CD8-positive, alpha-beta memory T cell (primary cell): ENCODE measurements at regions not wholly inside any gene's neighbourhood (a gene's known extent, or its start where the extent isn't known, plus 50 kb on each side); places are given as distances from the start of the nearest gene placed in this dataset.
"Not testable (repeated sequence)": the region's sequence is repeated elsewhere in the genome, so short reads cannot be mapped to it uniquely, and the experiment has no call there.

Experiments used
- CTCF ChIA-PET: fragments of 350-600 bp; sonication (Branson Sonifier 250); formaldehyde crosslinking; loops from one replicate; lab custom pipeline; 2021; ENCODE audit warnings: antibody characterized with exemption; lab: Charles Lee
- POLR2A ChIA-PET: fragments of 350-600 bp; sonication (Branson Sonifier 250); formaldehyde crosslinking; loops from one replicate; lab custom pipeline; 2021; ENCODE audit warnings: antibody characterized with exemption; lab: Charles Lee
- DNase-seq, 5 donors: peaks; one replicate each; pipeline versions ENCODE4 v3.0.0 to v3.0.0-alpha.2; 2020 to 2022; ENCODE audit warnings: mixed read lengths in 1 of 5
- H3K27ac ChIP-seq: one replicate; pipeline ENCODE4 v1.7.0; 2013; ENCODE audit warnings: low read depth, mild to moderate bottlenecking, low read length, moderate library complexity
- H3K27me3 ChIP-seq: 2 replicates; pipeline ENCODE4 v1.7.0; 2013; ENCODE audit warnings: low read length, mild to moderate bottlenecking; ENCODE audit not compliant: insufficient read depth, poor library complexity, severe bottlenecking
- H3K36me3 ChIP-seq: 2 replicates; pipeline ENCODE4 v1.7.0; 2013; ENCODE audit warnings: mild to moderate bottlenecking, low read length, moderate library complexity; ENCODE audit not compliant: insufficient read depth
- H3K4me1 ChIP-seq: 2 replicates; pipeline ENCODE4 v1.7.0; 2013; ENCODE audit warnings: mild to moderate bottlenecking, low read length, moderate library complexity; ENCODE audit not compliant: insufficient read depth
- H3K4me3 ChIP-seq: 2 replicates; pipeline ENCODE4 v1.7.0; 2013; ENCODE audit warnings: mild to moderate bottlenecking, low read length
- H3K9me3 ChIP-seq: 2 replicates; pipeline ENCODE4 v1.7.0; 2013; ENCODE audit warnings: mild to moderate bottlenecking, low read length
- H3K27ac Mint-ChIP-seq, 8 donors: one replicate each; pipeline ENCODE4 v1.8.0; 2020 to 2021; ENCODE audit warnings: mixed read lengths in 8 of 8, mild to moderate bottlenecking in 6 of 8, inconsistent platforms in 3 of 8, moderate library complexity in 3 of 8
- H3K27me3 Mint-ChIP-seq, 2 donors: one replicate each; pipeline ENCODE4 v1.8.0; 2020 to 2021; ENCODE audit warnings: mixed read lengths in 2 of 2, mild to moderate bottlenecking in 1 of 2, moderate library complexity in 1 of 2
- H3K36me3 Mint-ChIP-seq, 3 donors: one replicate each; pipeline ENCODE4 v1.8.0; 2020 to 2021; ENCODE audit warnings: mixed read lengths in 3 of 3, inconsistent platforms in 1 of 3, mild to moderate bottlenecking in 1 of 3
- H3K4me1 Mint-ChIP-seq, 3 donors: one replicate each; pipeline ENCODE4 v1.8.0; 2020 to 2021; ENCODE audit warnings: mixed read lengths in 3 of 3, inconsistent platforms in 1 of 3, mild to moderate bottlenecking in 1 of 3
- H3K4me3 Mint-ChIP-seq, 7 donors: one replicate each; pipeline ENCODE4 v1.8.0; 2020 to 2021; ENCODE audit warnings: mixed read lengths in 7 of 7, mild to moderate bottlenecking in 6 of 7, moderate library complexity in 4 of 7, inconsistent platforms in 2 of 7
- H3K9me3 Mint-ChIP-seq, 5 donors: one replicate each; pipeline ENCODE4 v1.8.0; 2020 to 2022; ENCODE audit warnings: mixed read lengths in 5 of 5, mild to moderate bottlenecking in 3 of 5, moderate library complexity in 2 of 5, inconsistent platforms in 1 of 5

DNA sequence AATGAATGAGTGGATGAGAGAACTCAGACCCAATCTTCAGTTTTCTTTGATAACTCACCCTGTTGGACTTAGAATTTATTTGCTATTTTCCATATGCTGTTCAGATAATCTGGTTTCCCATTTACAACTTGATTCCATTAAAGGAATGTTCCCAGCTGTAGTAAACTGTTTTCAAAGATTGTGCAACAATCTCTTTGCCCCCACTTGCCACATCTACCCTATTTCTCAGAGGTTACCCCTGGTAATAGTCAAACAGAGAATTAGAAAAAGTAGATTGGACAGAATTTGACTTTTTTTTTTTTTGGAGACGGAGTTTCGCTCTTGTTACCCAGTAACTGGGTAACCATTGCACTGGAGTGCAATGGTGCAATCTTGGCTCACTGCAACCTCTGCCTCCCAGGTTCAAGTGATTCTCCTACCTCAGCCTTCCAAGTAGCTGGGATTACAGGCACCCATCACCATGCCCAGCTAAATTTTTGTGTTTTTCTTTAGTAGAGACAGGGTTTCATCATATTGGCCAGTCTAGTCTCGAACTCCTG lies 93.4 kb upstream of the SIX2 start:
- Histone ChIP-seq H3K4me3 (no peak overlapping the region), H3K27me3 (no peaks in the 10 kb centered on the region), H3K9me3 (no peaks in the 10 kb centered on the region), H3K36me3 (no peaks in the 10 kb centered on the region), H3K4me1 (no peaks in the 10 kb centered on the region), H3K27ac (no peak overlapping the region)
- Mint-ChIP-seq H3K27ac (no peak overlapping the region), H3K4me3 (no peak overlapping the region), H3K9me3 (no peaks in the 10 kb centered on the region), H3K27me3 (peaks cover 6 to 26% of the 10 kb centered on the region in 2 donors), H3K36me3 (no peaks in the 10 kb centered on the region), H3K4me1 (no peaks in the 10 kb centered on the region)
- POLR2A ChIA-PET: no interaction called here
- DNase-seq: no peak
- CTCF ChIA-PET: no interaction called here

DNA sequence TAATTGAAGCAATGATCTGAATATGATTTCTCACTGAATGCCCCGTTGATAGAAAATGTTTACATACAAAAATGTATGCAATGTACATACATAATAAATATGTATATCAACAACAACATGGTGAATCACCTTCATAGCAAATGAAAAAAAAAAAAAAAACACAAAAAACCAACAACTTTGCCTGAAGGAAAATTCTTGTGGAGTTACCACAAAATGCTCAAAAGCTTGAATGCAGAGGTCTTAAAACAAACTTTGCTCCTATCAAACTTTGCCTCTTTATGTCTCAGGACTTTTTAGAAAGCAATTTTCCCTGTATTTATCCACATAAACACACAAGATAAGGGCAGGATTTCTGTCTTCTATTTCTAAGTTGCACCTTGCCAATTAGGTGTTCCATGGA lies 92.9 kb upstream of the SIX2 start:
- Histone ChIP-seq H3K9me3 (no peaks in the 10 kb centered on the region), H3K4me1 (no peaks in the 10 kb centered on the region), H3K27ac (no peak overlapping the region), H3K27me3 (no peaks in the 10 kb centered on the region), H3K36me3 (no peaks in the 10 kb centered on the region), H3K4me3 (no peak overlapping the region)
- Mint-ChIP-seq H3K4me3 (no peak overlapping the region), H3K9me3 (no peaks in the 10 kb centered on the region), H3K27me3 (peaks cover 6 to 26% of the 10 kb centered on the region in 2 donors), H3K36me3 (no peaks in the 10 kb centered on the region), H3K4me1 (no peaks in the 10 kb centered on the region), H3K27ac (no peak overlapping the region)
- ChIA-PET CTCF (no interaction called here), POLR2A (no interaction called here)
- no peak for DNase-seq

DNA sequence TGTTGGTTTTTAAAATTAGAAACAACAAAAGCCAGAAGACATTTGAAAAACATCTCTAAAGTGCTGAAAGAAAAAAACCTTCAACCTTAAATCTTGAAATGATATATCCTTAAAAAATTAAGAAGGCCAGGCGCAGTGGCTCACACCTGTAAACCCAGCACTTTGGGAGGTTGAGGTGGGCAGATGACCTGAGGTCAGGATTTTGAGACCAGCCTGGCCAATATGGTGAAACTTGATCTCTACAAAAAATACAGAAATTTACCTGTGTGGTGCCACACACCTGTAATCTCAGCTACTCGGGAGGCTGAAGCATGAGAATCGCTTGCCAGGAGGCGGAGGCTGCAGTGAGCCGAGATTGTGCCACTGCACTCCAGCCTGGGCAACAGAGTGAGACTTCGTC lies 87.7 kb upstream of the SIX2 start:
- Histone ChIP-seq H3K36me3 (no peaks in the 10 kb centered on the region), H3K4me3 (no peak overlapping the region), H3K27me3 (no peaks in the 10 kb centered on the region), H3K27ac (no peak overlapping the region), H3K9me3 (no peaks in the 10 kb centered on the region), H3K4me1 (no peaks in the 10 kb centered on the region)
- no peaks in the 10 kb centered on the region for H3K36me3 Mint-ChIP-seq
- ChIA-PET CTCF (no interaction called here), POLR2A (no interaction called here)
- no peaks in the 10 kb centered on the region for H3K4me1 Mint-ChIP-seq
- H3K9me3 Mint-ChIP-seq: peaks cover 0 to 4% (median 0%) of the 10 kb centered on the region in 5 donors
- no peak overlapping the region for H3K4me3 Mint-ChIP-seq
- no peak overlapping the region for H3K27ac Mint-ChIP-seq
- no peak for DNase-seq
- peaks cover 7 to 30% of the 10 kb centered on the region in 2 donors for H3K27me3 Mint-ChIP-seq

DNA sequence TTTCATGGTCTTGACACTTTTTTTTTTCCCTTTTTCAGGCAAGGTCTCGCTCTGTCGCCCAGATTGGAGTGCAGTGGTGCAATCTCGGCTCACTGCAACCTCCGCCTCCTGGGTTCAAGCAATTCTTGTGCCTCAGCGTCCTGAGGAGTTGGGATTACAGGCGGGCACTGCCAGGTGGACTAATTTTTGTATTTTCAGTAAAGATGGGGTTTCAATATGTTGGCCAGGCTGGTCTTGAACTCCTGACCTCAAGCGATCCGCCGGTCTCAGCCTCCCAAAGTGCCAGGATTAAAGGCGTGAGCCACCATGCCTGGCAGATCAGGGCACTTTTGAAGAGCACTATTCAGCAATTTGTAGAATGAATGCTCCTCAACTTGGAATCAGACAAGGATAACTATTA lies 86.8 kb upstream of the SIX2 start:
- peaks cover 7 to 33% of the 10 kb centered on the region in 2 donors for H3K27me3 Mint-ChIP-seq
- H3K27ac ChIP-seq, CTCF ChIA-PET, H3K9me3 Mint-ChIP-seq, H3K27me3 ChIP-seq, POLR2A ChIA-PET, H3K36me3 Mint-ChIP-seq, DNase-seq, H3K4me3 ChIP-seq, H3K36me3 ChIP-seq, H3K4me3 Mint-ChIP-seq, H3K4me1 Mint-ChIP-seq, H3K4me1 ChIP-seq, H3K27ac Mint-ChIP-seq, H3K9me3 ChIP-seq: not testable (repeated sequence)

DNA sequence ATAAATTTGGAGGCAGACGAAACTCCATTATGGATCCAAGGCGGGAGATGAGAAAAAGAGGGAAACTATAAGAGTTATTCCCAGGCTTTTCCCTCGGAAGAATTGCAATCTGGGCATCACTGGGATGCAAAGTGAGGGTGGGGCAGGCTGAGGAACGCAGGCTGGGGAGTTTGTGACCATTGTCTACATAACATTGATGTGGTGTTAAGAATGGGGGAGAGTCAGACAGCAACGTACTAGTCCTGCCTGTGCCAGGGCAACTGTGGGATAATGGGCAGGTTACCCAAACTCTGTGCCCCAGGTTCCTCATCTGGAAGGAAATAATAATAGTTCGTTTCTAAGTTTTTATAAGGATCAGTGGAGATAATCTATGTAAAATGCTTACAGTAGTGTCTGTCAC lies 84.4 kb upstream of the SIX2 start:
- Mint-ChIP-seq H3K4me1 (no peaks in the 10 kb centered on the region), H3K27me3 (peaks cover 2 to 37% of the 10 kb centered on the region in 2 donors), H3K9me3 (peaks cover 0 to 4% (median 2%) of the 10 kb centered on the region in 5 donors), H3K4me3 (no peak overlapping the region), H3K27ac (no peak overlapping the region), H3K36me3 (no peaks in the 10 kb centered on the region)
- Histone ChIP-seq H3K4me1 (no peaks in the 10 kb centered on the region), H3K4me3 (no peak overlapping the region), H3K27ac (no peak overlapping the region), H3K27me3 (no peaks in the 10 kb centered on the region), H3K36me3 (no peaks in the 10 kb centered on the region), H3K9me3 (no peaks in the 10 kb centered on the region)
- no peak for DNase-seq
- POLR2A ChIA-PET: no interaction called here
- CTCF ChIA-PET: no interaction called here

DNA sequence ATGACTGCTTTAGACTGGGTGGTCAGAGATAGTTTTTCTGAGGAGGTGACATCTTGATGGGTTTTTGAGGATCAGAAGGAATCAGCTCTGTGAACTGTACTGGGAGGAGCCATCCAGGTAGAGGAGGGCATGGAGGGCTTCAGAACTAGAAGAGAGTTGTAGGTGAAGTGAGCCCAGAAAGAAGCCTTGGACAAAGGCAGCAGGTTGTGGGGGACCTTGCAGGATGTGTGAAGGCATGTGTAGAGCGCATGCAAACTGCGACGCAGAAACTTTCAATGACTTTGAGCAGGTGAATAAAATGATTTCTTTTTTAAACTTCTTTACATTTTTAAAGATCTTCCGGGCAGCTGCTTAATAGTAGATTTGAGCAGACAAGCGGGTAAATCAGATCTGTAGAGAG lies 83.9 kb upstream of the SIX2 start:
- Mint-ChIP-seq H3K27ac (no peak overlapping the region), H3K9me3 (peaks cover 0 to 7% (median 2%) of the 10 kb centered on the region in 5 donors), H3K27me3 (peaks cover 1 to 37% of the 10 kb centered on the region in 2 donors), H3K4me3 (no peak overlapping the region), H3K4me1 (no peaks in the 10 kb centered on the region), H3K36me3 (no peaks in the 10 kb centered on the region)
- no peak for DNase-seq
- Histone ChIP-seq H3K9me3 (no peaks in the 10 kb centered on the region), H3K27me3 (no peaks in the 10 kb centered on the region), H3K4me3 (no peak overlapping the region), H3K4me1 (no peaks in the 10 kb centered on the region), H3K27ac (no peak overlapping the region), H3K36me3 (no peaks in the 10 kb centered on the region)
- ChIA-PET POLR2A (no interaction called here), CTCF (no interaction called here)

DNA sequence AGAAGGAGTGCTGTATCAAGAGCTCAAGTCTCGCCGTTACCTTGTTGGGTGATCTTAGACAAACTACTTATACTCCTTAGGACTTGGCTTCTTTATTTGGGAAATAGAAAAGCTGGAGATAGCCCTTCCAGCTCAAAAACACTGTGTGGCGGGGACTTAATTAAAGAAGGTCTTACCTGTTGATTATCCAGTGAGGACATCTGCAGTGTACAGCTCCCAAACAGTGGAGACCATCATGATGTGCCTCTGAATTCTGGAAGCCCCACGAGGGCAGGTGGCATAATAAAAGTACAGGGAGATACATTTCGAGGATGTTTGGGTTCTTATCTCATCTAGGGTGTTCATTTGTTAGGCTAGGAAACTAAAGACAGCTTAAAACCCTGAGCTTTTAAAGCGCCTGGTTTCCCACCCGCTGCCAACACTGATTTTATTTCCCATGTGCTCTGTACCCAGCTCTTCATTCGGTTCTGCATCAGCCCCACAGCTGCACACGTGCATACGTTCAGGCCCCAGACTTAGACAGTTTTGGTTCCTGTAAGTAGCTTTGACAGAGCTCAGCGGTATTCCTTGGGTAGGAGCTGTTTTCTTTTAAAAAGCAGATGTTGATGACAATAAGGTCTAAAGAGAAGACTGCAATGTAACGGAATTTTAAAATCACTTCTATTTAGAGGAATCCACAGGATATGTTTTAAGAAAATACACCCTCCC lies 80.5 kb upstream of the SIX2 start:
- Histone ChIP-seq H3K36me3 (no peaks in the 10 kb centered on the region), H3K9me3 (no peaks in the 10 kb centered on the region), H3K4me1 (no peaks in the 10 kb centered on the region), H3K4me3 (no peak overlapping the region), H3K27me3 (no peaks in the 10 kb centered on the region), H3K27ac (no peak overlapping the region)
- ChIA-PET POLR2A (no interaction called here), CTCF (no interaction called here)
- H3K4me3 Mint-ChIP-seq: no peak overlapping the region
- H3K27ac Mint-ChIP-seq: no peak overlapping the region
- peaks cover 0 to 7% (median 2%) of the 10 kb centered on the region in 5 donors for H3K9me3 Mint-ChIP-seq
- peaks cover 0 to 1% (median 0%) of the 10 kb centered on the region in 3 donors for H3K36me3 Mint-ChIP-seq
- no peaks in the 10 kb centered on the region for H3K4me1 Mint-ChIP-seq
- H3K27me3 Mint-ChIP-seq: peaks cover 1 to 22% of the 10 kb centered on the region in 2 donors
- DNase-seq: no peak

DNA sequence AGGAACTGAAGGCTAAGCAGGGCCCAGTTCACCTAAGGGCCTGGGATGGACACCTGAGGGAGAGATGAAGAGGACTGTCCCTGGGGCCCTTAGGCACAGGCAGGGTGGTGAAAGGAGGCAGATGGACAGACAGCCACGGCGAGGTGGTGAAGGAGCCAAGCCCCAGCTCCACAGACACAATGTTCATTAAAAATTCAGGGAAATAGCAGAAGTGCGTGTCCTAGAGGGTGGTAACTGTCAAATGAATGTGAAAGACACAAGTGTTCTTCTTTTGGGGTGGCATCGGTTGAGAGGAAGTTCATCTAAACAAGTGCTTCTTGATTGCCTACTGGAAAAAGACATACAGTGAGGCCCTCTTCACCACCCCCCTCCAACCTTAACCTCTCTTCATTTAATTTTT lies 76.2 kb upstream of the SIX2 start:
- CTCF ChIA-PET: no interaction called here
- no peaks in the 10 kb centered on the region for H3K4me1 ChIP-seq
- no peaks in the 10 kb centered on the region for H3K9me3 ChIP-seq
- Mint-ChIP-seq H3K9me3 (peaks cover 0 to 5% (median 0%) of the 10 kb centered on the region in 5 donors), H3K27ac (no peak overlapping the region), H3K4me1 (no peaks in the 10 kb centered on the region), H3K36me3 (peaks cover 0 to 1% (median 0%) of the 10 kb centered on the region in 3 donors), H3K4me3 (no peak overlapping the region), H3K27me3 (peaks cover 0 to 10% of the 10 kb centered on the region in 2 donors)
- H3K36me3 ChIP-seq: no peaks in the 10 kb centered on the region
- no peaks in the 10 kb centered on the region for H3K27me3 ChIP-seq
- DNase-seq: no peak
- H3K27ac ChIP-seq: no peak overlapping the region
- H3K4me3 ChIP-seq: no peak overlapping the region
- POLR2A ChIA-PET: no interaction called here
